HEK293T (cell line): ENCODE measurements at regions not wholly inside any gene's neighbourhood (a gene's known extent, or its start where the extent isn't known, plus 50 kb on each side); places are given as distances from the start of the nearest gene placed in this dataset.

Source experiments
- CTCF ChIA-PET: fragments of 350-600 bp; formaldehyde crosslinking; extraction: SDS; loops from one replicate; lab custom pipeline; 2021; ENCODE audit warnings: antibody characterized with exemption, inconsistent platforms; lab: Yijun Ruan, JAX
- POLR2A ChIA-PET: fragments of 350-600 bp; formaldehyde crosslinking; extraction: SDS; loops from one replicate; lab custom pipeline; 2020; ENCODE audit warnings: antibody characterized with exemption, inconsistent platforms; lab: Yijun Ruan, JAX
- DNase-seq: peaks from one replicate; pipeline ENCODE4 v3.0.0; 2012; ENCODE audit warnings: mixed read lengths; ENCODE audit errors: extremely low spot score
- ARNT ChIP-seq: fragments of 450-650 bp; IDR thresholded peaks from 2 replicates; pipeline ENCODE4 v1.6.1; 2017; ENCODE audit warnings: mild to moderate bottlenecking
- BHLHE40 ChIP-seq: fragments of 450-650 bp; IDR thresholded peaks from 2 replicates; pipeline ENCODE4 v1.6.1; 2016; ENCODE audit warnings: mild to moderate bottlenecking, moderate library complexity, borderline replicate concordance
- CTBP1 ChIP-seq: fragments of 450-650 bp; IDR thresholded peaks from 2 replicates; pipeline ENCODE4 v1.6.1; 2016; ENCODE audit warnings: borderline replicate concordance
- ELF4 ChIP-seq: fragments of 450-650 bp; IDR thresholded peaks from 2 replicates; pipeline ENCODE4 v1.6.1; 2017; ENCODE audit warnings: antibody characterized with exemption
- FOXA1 ChIP-seq: fragments of 450-650 bp; IDR thresholded peaks from 2 replicates; pipeline ENCODE4 v1.6.1; 2016; ENCODE audit warnings: mild to moderate bottlenecking
- FOXK2 ChIP-seq: fragments of 450-650 bp; IDR thresholded peaks from 2 replicates; pipeline ENCODE4 v1.6.1; 2016; ENCODE audit warnings: mild to moderate bottlenecking
- FOXM1 ChIP-seq: fragments of 450-650 bp; IDR thresholded peaks from 2 replicates; pipeline ENCODE4 v1.6.1; 2017; ENCODE audit warnings: mild to moderate bottlenecking, borderline replicate concordance
- HDGF ChIP-seq: fragments of 450-650 bp; IDR thresholded peaks from 2 replicates; pipeline ENCODE4 v1.6.1; 2017; ENCODE audit warnings: antibody characterized with exemption, borderline replicate concordance
- L3MBTL2 ChIP-seq: fragments of 450-650 bp; conservative IDR thresholded peaks from 2 replicates; pipeline ENCODE4 v1.6.1; 2016; ENCODE audit warnings: mild to moderate bottlenecking
- LEF1 ChIP-seq: fragments of 450-650 bp; IDR thresholded peaks from 2 replicates; pipeline ENCODE4 v1.6.1; 2017; ENCODE audit warnings: mild to moderate bottlenecking, borderline replicate concordance
- NFRKB ChIP-seq: fragments of 450-650 bp; IDR thresholded peaks from 2 replicates; pipeline ENCODE4 v1.6.1; 2016; ENCODE audit warnings: mild to moderate bottlenecking, moderate library complexity
- SP1 ChIP-seq: fragments of 450-650 bp; IDR thresholded peaks from 2 replicates; pipeline ENCODE4 v1.6.1; 2017
- SUZ12 ChIP-seq: fragments of 450-650 bp; IDR thresholded peaks from 2 replicates; pipeline ENCODE4 v1.6.1; 2016; ENCODE audit warnings: mild to moderate bottlenecking
- TARDBP ChIP-seq: fragments of 450-650 bp; IDR thresholded peaks from 2 replicates; pipeline ENCODE4 v1.6.1; 2016
- ZNF384 ChIP-seq: fragments of 450-650 bp; IDR thresholded peaks from 2 replicates; pipeline ENCODE4 v1.6.1; 2016
- TF ChIP-seq, protein P1 (sequence below): fragments of 450-650 bp; IDR thresholded peaks from 2 replicates; pipeline ENCODE4 v1.6.1; 2016

DNA sequence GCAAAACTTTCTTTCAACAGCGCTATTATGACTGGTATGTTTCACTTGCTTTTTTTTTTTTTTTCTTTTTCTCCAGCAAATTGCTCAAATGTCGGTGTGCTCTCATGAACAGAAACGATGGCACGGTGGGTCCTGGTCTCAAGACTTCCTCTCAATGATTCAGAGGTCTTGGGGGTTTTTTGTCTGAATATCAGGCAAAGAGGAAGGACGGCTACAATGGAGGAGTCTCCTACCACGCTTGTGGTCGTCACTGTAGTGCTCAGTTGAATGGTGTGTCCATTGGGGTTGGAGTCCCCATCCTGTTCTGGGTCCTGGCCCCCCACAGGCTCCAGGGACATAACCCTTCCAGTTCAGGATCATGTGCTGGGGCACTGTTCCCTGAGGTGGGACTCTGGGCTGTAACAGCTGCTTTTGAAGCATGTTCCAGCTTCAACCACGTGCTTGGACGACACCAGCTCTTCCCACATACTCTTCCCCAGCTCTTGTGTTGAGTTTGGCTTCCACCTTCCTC lies 266.7 kb upstream of the KLF6 start:
- ChIA-PET CTCF (interaction anchor here (0.6 kb wide), 1 partner anchor 405 kb away, joined by 3 read pairs; no protein-coding TSS in a partner anchor), POLR2A (no interaction called here)
- TF ChIP-seq SP1 (no peak), ARNT (no peak), SUZ12 (no peak), FOXK2 (no peak), BHLHE40 (no peak), ZNF384 (no peak), HDGF (no peak), NFRKB (no peak), ELF4 (no peak), L3MBTL2 (no peak), FOXA1 (no peak), FOXM1 (no peak), TARDBP (no peak), CTBP1 (no peak), LEF1 (no peak)
- TF ChIP-seq, protein P1, sequence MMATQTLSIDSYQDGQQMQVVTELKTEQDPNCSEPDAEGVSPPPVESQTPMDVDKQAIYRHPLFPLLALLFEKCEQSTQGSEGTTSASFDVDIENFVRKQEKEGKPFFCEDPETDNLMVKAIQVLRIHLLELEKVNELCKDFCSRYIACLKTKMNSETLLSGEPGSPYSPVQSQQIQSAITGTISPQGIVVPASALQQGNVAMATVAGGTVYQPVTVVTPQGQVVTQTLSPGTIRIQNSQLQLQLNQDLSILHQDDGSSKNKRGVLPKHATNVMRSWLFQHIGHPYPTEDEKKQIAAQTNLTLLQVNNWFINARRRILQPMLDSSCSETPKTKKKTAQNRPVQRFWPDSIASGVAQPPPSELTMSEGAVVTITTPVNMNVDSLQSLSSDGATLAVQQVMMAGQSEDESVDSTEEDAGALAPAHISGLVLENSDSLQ: no peak
- no peak for DNase-seq

DNA sequence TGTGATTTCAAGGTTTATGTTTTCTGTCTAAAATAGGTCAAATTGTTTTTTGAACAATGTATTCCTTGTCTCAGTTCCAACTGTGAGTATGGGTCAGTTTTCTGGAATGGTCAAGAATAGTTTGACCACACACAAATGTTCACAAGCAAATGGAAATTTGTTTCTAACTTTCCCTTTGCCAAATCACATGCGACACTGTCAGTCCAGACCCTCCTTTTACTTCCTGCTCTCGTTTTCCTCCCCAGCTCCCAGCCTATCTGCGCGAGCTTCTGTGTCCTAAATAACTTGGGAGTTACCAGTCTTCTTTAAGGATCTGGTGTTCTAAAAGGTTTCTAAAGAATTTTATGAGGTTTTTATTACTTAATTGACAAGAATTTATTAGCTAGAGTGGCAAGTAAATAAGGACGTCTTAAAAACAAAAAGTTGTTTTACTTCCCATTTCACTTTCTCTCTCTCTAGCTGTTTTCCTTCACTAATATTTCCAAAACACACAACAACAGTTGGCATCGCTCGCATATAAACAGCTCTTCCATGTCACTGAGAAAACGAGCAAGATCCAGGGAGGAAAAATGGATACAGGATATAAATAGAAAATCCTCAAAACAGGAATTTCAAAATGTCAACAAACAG lies 266.1 kb upstream of the KLF6 start:
- ChIA-PET POLR2A (no interaction called here), CTCF (no interaction called here)
- TF ChIP-seq BHLHE40 (no peak), L3MBTL2 (no peak), NFRKB (no peak), TARDBP (no peak), FOXA1 (no peak), FOXM1 (no peak), FOXK2 (no peak), HDGF (no peak), ELF4 (no peak), SP1 (no peak), ZNF384 (no peak), CTBP1 (no peak), SUZ12 (no peak)
- TF ChIP-seq, protein P1: no peak
- no peak for DNase-seq

DNA sequence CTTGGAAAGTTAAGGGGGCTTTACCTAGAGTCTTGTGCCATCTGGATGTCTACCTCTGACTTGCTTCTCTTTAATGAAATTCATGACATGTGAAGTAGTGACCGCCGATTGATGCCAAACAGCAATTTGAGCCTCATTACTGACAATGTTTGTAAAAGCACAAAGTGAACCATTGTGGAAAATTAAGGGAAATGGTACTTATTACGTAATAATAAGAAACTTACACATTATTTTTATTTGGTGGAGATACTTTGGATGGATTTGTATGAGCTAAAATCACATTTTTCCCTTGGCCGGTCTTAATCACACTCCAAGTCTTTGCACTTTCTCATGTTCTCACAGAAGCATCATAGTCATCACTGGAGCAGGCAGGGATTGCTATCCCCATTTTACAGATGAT lies 265.1 kb upstream of the KLF6 start:
- POLR2A ChIA-PET: no interaction called here
- CTCF ChIA-PET: no interaction called here
- TF ChIP-seq LEF1: no peak
- TF ChIP-seq CTBP1: no peak
- no peak for TF ChIP-seq ARNT
- TF ChIP-seq, protein P1: no peak
- no peak for TF ChIP-seq HDGF
- no peak for TF ChIP-seq BHLHE40
- no peak for TF ChIP-seq FOXM1
- TF ChIP-seq SUZ12: no peak
- TF ChIP-seq FOXK2: no peak
- TF ChIP-seq SP1: no peak
- TF ChIP-seq NFRKB: no peak
- TF ChIP-seq FOXA1: no peak
- no peak for DNase-seq

DNA sequence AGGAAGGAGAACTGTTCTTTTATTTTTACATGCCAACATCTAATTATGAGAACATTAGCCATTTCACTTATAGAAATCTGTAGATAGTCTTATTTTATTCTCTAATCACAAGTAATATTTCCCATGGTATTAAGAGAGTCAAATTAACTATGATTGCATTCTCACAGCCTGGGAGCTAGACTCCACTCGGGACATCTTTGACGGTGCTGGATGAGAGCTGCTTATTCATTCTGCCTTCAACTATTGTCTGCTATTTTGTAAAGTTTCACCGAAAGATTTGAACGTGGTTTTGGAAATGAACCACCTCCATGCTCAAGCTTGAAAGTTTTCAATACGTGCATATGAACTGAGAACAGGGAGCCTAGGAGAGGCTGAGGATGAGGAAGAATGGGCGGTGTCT lies 264.3 kb upstream of the KLF6 start:
- ChIA-PET CTCF (no interaction called here), POLR2A (no interaction called here)
- no peak for DNase-seq
- TF ChIP-seq ARNT (no peak), SUZ12 (no peak), HDGF (no peak), TARDBP (no peak), NFRKB (no peak), ZNF384 (no peak), ELF4 (no peak), BHLHE40 (no peak), FOXA1 (no peak), FOXK2 (no peak), SP1 (no peak), FOXM1 (no peak), L3MBTL2 (no peak), LEF1 (no peak)
- TF ChIP-seq, protein P1: no peak

DNA sequence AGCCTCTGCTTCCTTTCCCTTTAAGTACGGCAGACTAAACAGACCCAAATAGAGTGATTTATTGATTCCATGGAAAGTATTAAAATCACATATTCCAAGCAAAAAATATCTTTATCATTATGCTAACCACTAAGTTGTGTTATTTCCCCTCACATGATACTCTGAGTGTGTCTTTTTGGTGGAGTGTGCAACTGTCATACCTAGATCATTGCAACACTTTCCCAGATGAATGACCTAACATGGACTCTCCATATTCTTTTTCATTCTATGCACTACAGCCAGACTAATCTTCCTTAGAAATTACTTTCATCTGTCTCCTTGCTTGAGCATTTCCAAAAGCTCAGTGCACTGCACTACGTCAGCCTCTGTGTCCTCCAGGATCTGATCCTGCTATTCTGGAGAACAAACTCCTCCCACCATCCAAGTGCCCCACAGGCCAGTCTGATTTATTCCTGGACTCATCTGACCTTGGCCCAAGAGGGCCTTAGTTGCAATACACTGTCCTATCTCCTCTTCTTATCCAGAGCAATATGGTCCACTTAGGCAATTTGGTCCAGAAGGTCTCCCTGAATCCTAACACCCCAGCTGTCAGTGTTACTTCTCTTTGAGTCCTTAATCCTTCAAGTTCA lies 263.3 kb upstream of the KLF6 start:
- TF ChIP-seq BHLHE40 (no peak), CTBP1 (no peak), FOXK2 (no peak), ELF4 (no peak), ZNF384 (no peak), LEF1 (no peak), NFRKB (no peak), SP1 (no peak), ARNT (no peak), HDGF (no peak), L3MBTL2 (no peak), FOXA1 (no peak), SUZ12 (no peak)
- TF ChIP-seq, protein P1: no peak
- POLR2A ChIA-PET: no interaction called here
- CTCF ChIA-PET: no interaction called here
- no peak for DNase-seq
